ENCODE measurements at regions not wholly inside any gene's neighbourhood (a gene's known extent, or its start where the extent isn't known, plus 50 kb on each side); places are given as distances from the start of the nearest gene placed in this dataset.

DNA sequence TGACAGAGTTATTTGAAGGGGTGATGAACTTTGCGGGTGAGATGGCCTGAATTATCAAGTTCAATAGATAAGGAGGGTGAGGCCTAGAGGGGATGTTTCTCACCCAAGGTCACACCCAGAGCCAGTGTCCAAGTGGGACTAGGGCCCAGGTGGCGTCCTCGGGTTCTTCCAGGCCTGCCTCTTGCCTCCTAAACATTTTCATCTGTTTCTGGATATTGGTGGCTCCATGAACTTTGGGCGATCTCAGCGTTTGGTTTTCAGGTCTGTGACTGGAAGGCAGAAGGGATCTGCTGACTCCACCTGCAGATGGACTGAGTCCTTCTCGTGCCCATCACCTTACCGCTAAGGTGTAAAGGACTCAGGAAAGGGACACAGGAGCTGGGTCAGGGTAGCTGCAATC is 137.3 kb downstream of the DDX1 start:
- TF ChIP-seq, protein P1, sequence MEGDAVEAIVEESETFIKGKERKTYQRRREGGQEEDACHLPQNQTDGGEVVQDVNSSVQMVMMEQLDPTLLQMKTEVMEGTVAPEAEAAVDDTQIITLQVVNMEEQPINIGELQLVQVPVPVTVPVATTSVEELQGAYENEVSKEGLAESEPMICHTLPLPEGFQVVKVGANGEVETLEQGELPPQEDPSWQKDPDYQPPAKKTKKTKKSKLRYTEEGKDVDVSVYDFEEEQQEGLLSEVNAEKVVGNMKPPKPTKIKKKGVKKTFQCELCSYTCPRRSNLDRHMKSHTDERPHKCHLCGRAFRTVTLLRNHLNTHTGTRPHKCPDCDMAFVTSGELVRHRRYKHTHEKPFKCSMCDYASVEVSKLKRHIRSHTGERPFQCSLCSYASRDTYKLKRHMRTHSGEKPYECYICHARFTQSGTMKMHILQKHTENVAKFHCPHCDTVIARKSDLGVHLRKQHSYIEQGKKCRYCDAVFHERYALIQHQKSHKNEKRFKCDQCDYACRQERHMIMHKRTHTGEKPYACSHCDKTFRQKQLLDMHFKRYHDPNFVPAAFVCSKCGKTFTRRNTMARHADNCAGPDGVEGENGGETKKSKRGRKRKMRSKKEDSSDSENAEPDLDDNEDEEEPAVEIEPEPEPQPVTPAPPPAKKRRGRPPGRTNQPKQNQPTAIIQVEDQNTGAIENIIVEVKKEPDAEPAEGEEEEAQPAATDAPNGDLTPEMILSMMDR (IDR thresholded peaks at IDR 0.05): no peak
- TF ChIP-seq, protein P2, sequence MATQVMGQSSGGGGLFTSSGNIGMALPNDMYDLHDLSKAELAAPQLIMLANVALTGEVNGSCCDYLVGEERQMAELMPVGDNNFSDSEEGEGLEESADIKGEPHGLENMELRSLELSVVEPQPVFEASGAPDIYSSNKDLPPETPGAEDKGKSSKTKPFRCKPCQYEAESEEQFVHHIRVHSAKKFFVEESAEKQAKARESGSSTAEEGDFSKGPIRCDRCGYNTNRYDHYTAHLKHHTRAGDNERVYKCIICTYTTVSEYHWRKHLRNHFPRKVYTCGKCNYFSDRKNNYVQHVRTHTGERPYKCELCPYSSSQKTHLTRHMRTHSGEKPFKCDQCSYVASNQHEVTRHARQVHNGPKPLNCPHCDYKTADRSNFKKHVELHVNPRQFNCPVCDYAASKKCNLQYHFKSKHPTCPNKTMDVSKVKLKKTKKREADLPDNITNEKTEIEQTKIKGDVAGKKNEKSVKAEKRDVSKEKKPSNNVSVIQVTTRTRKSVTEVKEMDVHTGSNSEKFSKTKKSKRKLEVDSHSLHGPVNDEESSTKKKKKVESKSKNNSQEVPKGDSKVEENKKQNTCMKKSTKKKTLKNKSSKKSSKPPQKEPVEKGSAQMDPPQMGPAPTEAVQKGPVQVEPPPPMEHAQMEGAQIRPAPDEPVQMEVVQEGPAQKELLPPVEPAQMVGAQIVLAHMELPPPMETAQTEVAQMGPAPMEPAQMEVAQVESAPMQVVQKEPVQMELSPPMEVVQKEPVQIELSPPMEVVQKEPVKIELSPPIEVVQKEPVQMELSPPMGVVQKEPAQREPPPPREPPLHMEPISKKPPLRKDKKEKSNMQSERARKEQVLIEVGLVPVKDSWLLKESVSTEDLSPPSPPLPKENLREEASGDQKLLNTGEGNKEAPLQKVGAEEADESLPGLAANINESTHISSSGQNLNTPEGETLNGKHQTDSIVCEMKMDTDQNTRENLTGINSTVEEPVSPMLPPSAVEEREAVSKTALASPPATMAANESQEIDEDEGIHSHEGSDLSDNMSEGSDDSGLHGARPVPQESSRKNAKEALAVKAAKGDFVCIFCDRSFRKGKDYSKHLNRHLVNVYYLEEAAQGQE (IDR thresholded peaks at IDR 0.05; ENCODE audit: insufficient read depth in 1 of 2, low read depth in 2 of 2, low read length in 1 of 2): no peak
